NB4 (cell line): ENCODE measurements at regions not wholly inside any gene's neighbourhood (a gene's known extent, or its start where the extent isn't known, plus 50 kb on each side); places are given as distances from the start of the nearest gene placed in this dataset.

ENCODE experiments used
- POLR2A ChIP-seq: IDR thresholded peaks from 2 replicates; pipeline ENCODE4 v1.6.1; 2011; ENCODE audit warnings: mild to moderate bottlenecking; ENCODE audit not compliant: insufficient read length; ENCODE audit errors: extremely low read depth
- TF ChIP-seq, protein P1 (sequence below): IDR thresholded peaks from one replicate; pipeline ENCODE4 v1.5.1; 2012; ENCODE audit warnings: low read depth, low read length
- TF ChIP-seq, protein P2 (sequence below): IDR thresholded peaks from 2 replicates; pipeline ENCODE4 v1.6.1; 2011; ENCODE audit warnings: low read depth, low read length

DNA sequence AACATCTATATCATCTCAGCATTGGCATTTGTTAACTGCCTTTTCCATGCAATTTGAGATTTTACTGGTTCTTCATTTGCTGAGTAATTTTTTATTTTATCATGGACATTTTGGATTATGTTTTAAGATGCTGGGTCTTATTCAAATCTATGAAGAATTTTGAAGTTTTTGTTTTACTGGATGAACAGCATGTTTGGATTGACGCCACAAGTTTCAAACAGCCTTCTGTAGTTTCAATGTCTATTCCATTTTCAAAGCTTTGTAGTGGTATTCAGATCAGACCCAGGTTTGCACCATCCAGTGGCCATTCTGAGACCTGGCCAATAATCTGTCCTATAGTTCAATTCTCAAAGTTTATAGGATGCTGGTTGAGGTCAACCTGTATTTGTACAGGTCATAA is 148.4 kb upstream of the STMND1 start:
- TF ChIP-seq, protein P1, sequence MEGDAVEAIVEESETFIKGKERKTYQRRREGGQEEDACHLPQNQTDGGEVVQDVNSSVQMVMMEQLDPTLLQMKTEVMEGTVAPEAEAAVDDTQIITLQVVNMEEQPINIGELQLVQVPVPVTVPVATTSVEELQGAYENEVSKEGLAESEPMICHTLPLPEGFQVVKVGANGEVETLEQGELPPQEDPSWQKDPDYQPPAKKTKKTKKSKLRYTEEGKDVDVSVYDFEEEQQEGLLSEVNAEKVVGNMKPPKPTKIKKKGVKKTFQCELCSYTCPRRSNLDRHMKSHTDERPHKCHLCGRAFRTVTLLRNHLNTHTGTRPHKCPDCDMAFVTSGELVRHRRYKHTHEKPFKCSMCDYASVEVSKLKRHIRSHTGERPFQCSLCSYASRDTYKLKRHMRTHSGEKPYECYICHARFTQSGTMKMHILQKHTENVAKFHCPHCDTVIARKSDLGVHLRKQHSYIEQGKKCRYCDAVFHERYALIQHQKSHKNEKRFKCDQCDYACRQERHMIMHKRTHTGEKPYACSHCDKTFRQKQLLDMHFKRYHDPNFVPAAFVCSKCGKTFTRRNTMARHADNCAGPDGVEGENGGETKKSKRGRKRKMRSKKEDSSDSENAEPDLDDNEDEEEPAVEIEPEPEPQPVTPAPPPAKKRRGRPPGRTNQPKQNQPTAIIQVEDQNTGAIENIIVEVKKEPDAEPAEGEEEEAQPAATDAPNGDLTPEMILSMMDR, result no peak
- TF ChIP-seq POLR2A, result no peak
- TF ChIP-seq, protein P2, sequence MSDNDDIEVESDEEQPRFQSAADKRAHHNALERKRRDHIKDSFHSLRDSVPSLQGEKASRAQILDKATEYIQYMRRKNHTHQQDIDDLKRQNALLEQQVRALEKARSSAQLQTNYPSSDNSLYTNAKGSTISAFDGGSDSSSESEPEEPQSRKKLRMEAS, result no peak
